GM21360 (cell line): ENCODE measurements at regions not wholly inside any gene's neighbourhood (a gene's known extent, or its start where the extent isn't known, plus 50 kb on each side); places are given as distances from the start of the nearest gene placed in this dataset.

ENCODE experiments used
- ATAC-seq: cut with Tn5 transposase; IDR thresholded peaks from one replicate; pipeline ENCODE4 v1.9.1; 2021; ENCODE audit warnings: mild to moderate bottlenecking, moderate library complexity; ENCODE audit not compliant: unreplicated experiment

- no peak for ATAC-seq
Observed at GRCh38 chr2:234438305-234438977, 58.4 kb downstream of the ARL4C start.

GRCh38 chr2:234437642-234438304 is 59.1 kb downstream of the ARL4C start:
- ATAC-seq: no peak

- ATAC-seq: no peak
Observed at GRCh38 chr2:234436482-234436837, 60.4 kb downstream of the ARL4C start.

- ATAC-seq: no peak
Observed at GRCh38 chr2:234435836-234436481, 60.9 kb downstream of the ARL4C start.

- ATAC-seq: no peak
Observed at GRCh38 chr2:234433201-234433600, 63.7 kb downstream of the ARL4C start.

GRCh38 chr2:234430871-234431270 is 66.0 kb downstream of the ARL4C start:
- ATAC-seq: no peak

GRCh38 chr2:234429265-234429664 is 67.6 kb downstream of the ARL4C start:
- no peak for ATAC-seq

- no peak for ATAC-seq
Observed at GRCh38 chr2:234427081-234428061, 69.5 kb downstream of the ARL4C start.

GRCh38 chr2:234426616-234427015 is 70.3 kb downstream of the ARL4C start:
- no peak for ATAC-seq

GRCh38 chr2:234425639-234426603 is 71.0 kb downstream of the ARL4C start:
- ATAC-seq: no peak

- ATAC-seq: no peak
Observed at GRCh38 chr2:234423884-234424283, 73.0 kb downstream of the ARL4C start.

GRCh38 chr2:234422981-234423431 is 73.9 kb downstream of the ARL4C start:
- no peak for ATAC-seq

GRCh38 chr2:234422273-234422732 is 74.6 kb downstream of the ARL4C start:
- ATAC-seq: no peak

GRCh38 chr2:234420408-234420807 is 76.5 kb downstream of the ARL4C start:
- no peak for ATAC-seq

- no peak for ATAC-seq
Observed at GRCh38 chr2:234419726-234420125, 77.2 kb downstream of the ARL4C start.

GRCh38 chr2:234415706-234416105 is 81.2 kb downstream of the ARL4C start:
- ATAC-seq: no peak

- no peak for ATAC-seq
Observed at GRCh38 chr2:234414596-234414995, 82.3 kb downstream of the ARL4C start.

- ATAC-seq: no peak
Observed at GRCh38 chr2:234412726-234413125, 84.2 kb downstream of the ARL4C start.

GRCh38 chr2:234411793-234412192 is 85.1 kb downstream of the ARL4C start:
- no peak for ATAC-seq

GRCh38 chr2:234410526-234410925 is 86.4 kb downstream of the ARL4C start:
- ATAC-seq: no peak
